ENCODE measurements at regions not wholly inside any gene's neighbourhood (a gene's known extent, or its start where the extent isn't known, plus 50 kb on each side); places are given as distances from the start of the nearest gene placed in this dataset.

DNA sequence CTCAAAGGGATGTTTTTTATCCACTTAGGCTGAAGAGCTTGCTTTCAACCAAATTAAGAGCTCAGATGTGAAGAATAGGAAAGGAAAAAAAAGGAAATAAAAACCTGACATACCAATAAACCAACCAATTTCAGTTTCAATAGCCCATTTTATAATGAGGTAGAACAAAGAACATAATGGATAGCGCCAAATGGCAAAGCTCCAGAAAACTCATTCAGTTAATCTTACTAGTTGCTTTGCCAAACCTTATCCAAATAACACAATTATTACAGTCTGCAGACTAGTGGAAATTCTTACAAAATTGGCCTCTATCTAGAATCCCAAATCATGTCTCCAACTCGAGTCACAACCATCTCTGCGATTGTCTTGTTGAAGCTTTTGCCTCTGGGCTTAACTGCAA, 337.0 kb downstream of the CRPPA start (continued):
- no peak for TF ChIP-seq ZNF696 (CRISPR knock-in tag; conservative IDR thresholded peaks at IDR 0.05)
- TF ChIP-seq ZNF354B (CRISPR knock-in tag; IDR thresholded peaks at IDR 0.05): no peak
- no peak for TF ChIP-seq GABPB2 (CRISPR knock-in tag; conservative IDR thresholded peaks at IDR 0.05)

DNA sequence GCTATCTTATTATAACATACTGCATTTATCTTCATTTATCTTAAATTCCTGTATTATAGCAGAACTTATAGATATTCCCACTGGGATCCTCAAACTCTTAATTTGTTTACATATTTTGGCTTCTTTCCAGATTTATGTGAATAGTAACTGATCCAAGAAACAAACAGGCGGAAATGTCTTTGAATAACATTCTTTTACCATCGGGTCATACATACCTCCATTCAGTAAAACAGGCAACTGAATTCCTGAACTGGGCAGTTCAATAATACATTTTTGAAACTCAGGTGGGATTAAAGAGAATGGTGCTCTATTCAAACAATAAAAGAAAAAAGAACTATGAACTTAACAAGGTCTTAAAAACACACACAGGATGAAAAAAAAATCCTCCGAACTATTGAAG, 337.4 kb downstream of the CRPPA start:
- ChIA-PET POLR2A (interaction anchor here (1.0 kb wide), 1 partner anchor 12 kb away, joined by 3 read pairs; no protein-coding TSS in a partner anchor), CTCF (ENCODE audit: low intra/inter-chr PET ratio) (no interaction called here)
- H3K9ac ChIP-seq (ENCODE audit: insufficient read depth in 1 of 2, low read depth in 2 of 2, low read length in 2 of 2): no peak overlapping the region
- no peak for DNase-seq (ENCODE audit: extremely low read depth in 1 of 4, low spot score in 3 of 4)
- H2AFZ ChIP-seq (ENCODE audit: low read depth, low read length): no peak overlapping the region
- 53% methylated on average over 3 of the region's 3 CpGs for WGBS (ENCODE audit: insufficient coverage, low coverage, missing lambda C conversion rate)
- FAIRE-seq: no peak
- no peak for ATAC-seq
- H3K27me3 ChIP-seq (ENCODE audit: control insufficient read depth in 2 of 2, insufficient read depth in 2 of 2, low read length in 2 of 2): no peaks in the 10 kb centered on the region
- no peaks in the 10 kb centered on the region for H3K79me2 ChIP-seq (ENCODE audit: control insufficient read depth, insufficient read depth, low read length)
- H3K4me1 ChIP-seq (replicated peaks in 1 of 2; ENCODE audit: control insufficient read depth in 2 of 2, insufficient read depth in 2 of 2, low read length in 2 of 2): 0 out of 5 replicates have a peak, but pooled peaks cover 0 to 3% of the 10 kb centered on the region in 2 experiments
- H3K9me1 ChIP-seq (ENCODE audit: control insufficient read depth, insufficient read depth, low read length): no peaks in the 10 kb centered on the region
- no peak overlapping the region for H3K4me2 ChIP-seq (ENCODE audit: insufficient read depth, low read length)
- no peaks in the 10 kb centered on the region; the same call in none of the 2 replicates for H3K9me3 ChIP-seq (replicated peaks; ENCODE audit: control insufficient read depth, insufficient read depth, low read depth, low read length)
- intact Hi-C loops (cut with micrococcal nuclease) (no loop called here), in situ Hi-C loops (cut with MboI) (loop anchor here (10.0 to 25.0 kb wide), 2 partner anchors 478 to 831 kb away; no protein-coding TSS in a partner anchor)
- H3K36me3 ChIP-seq (ENCODE audit: control insufficient read depth, insufficient read depth, low read length): no peaks in the 10 kb centered on the region
- H3K4me3 ChIP-seq: no peak overlapping the region
- BruUV-seq (replicated peaks): no TSS peak
- H3K27ac ChIP-seq (ENCODE audit: extremely low read depth, low read depth, low read length): no peak overlapping the region
- H4K20me1 ChIP-seq (replicated peaks; ENCODE audit: control insufficient read depth, insufficient read depth, low read length): no peaks in the 10 kb centered on the region
- TF ChIP-seq ESRRA (IDR thresholded peaks at IDR 0.05; ENCODE audit: borderline replicate concordance, low read depth) (no peak), NR2C2 (CRISPR knock-in tag; IDR thresholded peaks at IDR 0.05) (no peak), NR2C2 (tag; IDR thresholded peaks at IDR 0.05) (no peak), CBX2 (IDR thresholded peaks at IDR 0.05; ENCODE audit: insufficient read depth, low read length, poor library complexity, severe bottlenecking) (no peak), SMAD2 (IDR thresholded peaks at IDR 0.05; ENCODE audit: low read depth, low read length) (no peak), HNRNPL (IDR thresholded peaks at IDR 0.05; ENCODE audit: low read depth, low read length) (no peak)
- TF ChIP-seq, protein P1, sequence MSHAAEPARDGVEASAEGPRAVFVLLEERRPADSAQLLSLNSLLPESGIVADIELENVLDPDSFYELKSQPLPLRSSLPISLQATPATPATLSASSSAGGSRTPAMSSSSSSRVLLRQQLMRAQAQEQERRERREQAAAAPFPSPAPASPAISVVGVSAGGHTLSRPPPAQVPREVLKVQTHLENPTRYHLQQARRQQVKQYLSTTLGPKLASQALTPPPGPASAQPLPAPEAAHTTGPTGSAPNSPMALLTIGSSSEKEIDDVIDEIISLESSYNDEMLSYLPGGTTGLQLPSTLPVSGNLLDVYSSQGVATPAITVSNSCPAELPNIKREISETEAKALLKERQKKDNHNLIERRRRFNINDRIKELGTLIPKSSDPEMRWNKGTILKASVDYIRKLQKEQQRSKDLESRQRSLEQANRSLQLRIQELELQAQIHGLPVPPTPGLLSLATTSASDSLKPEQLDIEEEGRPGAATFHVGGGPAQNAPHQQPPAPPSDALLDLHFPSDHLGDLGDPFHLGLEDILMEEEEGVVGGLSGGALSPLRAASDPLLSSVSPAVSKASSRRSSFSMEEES (CRISPR knock-in tag; IDR thresholded peaks at IDR 0.05): no peak
- TF ChIP-seq, protein P2, sequence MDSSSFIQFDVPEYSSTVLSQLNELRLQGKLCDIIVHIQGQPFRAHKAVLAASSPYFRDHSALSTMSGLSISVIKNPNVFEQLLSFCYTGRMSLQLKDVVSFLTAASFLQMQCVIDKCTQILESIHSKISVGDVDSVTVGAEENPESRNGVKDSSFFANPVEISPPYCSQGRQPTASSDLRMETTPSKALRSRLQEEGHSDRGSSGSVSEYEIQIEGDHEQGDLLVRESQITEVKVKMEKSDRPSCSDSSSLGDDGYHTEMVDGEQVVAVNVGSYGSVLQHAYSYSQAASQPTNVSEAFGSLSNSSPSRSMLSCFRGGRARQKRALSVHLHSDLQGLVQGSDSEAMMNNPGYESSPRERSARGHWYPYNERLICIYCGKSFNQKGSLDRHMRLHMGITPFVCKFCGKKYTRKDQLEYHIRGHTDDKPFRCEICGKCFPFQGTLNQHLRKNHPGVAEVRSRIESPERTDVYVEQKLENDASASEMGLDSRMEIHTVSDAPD (CRISPR knock-in tag; IDR thresholded peaks at IDR 0.05): no peak
